ENCODE measurements at regions not wholly inside any gene's neighbourhood (a gene's known extent, or its start where the extent isn't known, plus 50 kb on each side); places are given as distances from the start of the nearest gene placed in this dataset.
A peak's percentile ranks its signal among the peaks of the same experiment; 100 is the strongest.
"Not testable (repeated sequence)": the region's sequence is repeated elsewhere in the genome, so short reads cannot be mapped to it uniquely, and the experiment has no call there.

DNA sequence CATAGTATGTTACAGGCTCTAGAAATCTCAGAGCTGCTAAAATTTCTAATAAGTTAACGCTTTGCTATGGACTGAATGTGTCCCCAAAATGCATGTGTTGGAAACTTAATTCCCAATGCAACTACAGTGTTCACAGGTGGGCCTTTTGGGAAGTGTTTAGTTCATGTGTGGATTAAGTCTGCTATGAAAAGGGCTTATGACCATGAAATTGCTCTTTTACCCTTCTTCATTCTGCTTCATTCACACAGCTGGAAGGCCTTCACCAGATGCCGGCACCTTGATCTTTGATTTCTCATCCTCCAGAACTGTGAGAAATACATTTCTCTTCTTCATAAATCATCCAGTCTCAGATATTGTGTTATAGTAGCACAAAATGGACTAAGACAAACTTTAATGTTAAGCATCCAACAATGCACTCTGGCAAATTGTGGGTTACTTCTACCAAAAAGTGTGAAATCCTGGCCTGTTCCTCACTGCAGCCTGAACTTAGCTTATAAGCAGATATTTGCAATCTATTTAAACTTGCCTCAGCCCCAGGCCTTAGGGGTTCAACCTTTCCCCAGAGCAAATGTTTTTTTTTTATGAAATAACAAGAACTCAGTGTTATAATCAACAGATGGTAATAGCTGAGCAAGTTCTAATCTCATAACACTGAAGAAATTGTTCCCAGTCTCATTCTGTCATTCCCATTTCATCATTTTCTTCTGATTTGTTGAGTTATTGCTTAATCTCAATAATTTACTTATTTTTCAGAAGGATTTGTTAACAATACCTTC, 523.6 kb downstream of the KIF20B start:
- no peak for DNase-seq (ENCODE audit: low spot score in 2 of 2)

DNA sequence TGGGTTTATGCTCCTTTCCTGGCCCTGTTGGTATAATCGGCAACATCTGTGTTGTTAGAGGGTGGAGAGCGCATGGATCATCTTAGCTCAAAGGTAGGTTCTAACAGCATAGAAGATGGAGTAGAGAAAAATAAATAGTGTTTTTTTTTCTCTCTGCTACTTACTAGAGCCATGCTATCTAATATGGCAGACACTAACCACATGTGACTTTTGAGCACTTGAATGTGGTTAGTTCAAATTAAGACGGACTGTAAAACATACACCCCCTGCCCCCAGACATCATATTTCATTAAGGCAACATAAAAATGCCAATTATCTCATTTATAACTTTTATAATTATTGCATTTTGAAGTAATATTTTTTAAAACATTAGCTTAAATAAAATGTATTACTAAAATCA, 525.1 kb downstream of the KIF20B start:
- H3K4me1 ChIP-seq = no peaks in the 10 kb centered on the region
- in situ Hi-C loops (cut with MboI; ENCODE audit: low sequenced_read_pairs) = no loop called here

More for the DNA sequence above, 523.6 kb downstream of the KIF20B start:
- H3K9me3 ChIP-seq = no peaks in the 10 kb centered on the region
- no peak overlapping the region for H3K4me3 ChIP-seq
- H3K4me1 ChIP-seq = no peaks in the 10 kb centered on the region
- in situ Hi-C loops (cut with MboI; ENCODE audit: low sequenced_read_pairs) = no loop called here
- H3K27me3 ChIP-seq (ENCODE audit: low read depth) = no peaks in the 10 kb centered on the region
- H3K36me3 ChIP-seq (replicated peaks) = no peaks in the 10 kb centered on the region

DNA sequence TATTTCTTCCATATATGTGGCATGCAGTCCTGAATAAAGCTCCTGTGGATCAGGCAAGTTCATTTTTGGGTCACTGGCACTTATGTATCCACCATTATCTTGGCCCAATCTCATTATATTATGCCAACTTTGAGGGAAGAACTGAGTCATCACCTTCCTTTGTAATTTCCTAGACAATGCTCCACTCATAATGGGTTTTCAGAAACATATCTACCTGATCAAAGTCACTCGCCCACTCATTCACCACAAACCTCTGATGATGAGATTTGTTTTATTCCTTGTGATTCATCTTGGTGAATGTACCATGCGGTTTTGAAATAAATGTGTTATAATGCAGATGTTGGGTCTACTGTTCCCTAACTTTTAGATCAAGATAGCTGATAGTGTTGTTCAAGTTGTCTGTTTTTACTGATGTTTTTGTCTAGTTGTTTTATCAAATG, 525.8 kb downstream of the KIF20B start:
- no peaks in the 10 kb centered on the region for H3K9me3 ChIP-seq
- DNase-seq (ENCODE audit: low spot score in 2 of 2) = peak in 1 of 2 experiments; percentile 5
- no peaks in the 10 kb centered on the region for H3K36me3 ChIP-seq (replicated peaks)
- no peaks in the 10 kb centered on the region for H3K4me1 ChIP-seq
- H3K4me3 ChIP-seq = no peak overlapping the region
- in situ Hi-C loops (cut with MboI; ENCODE audit: low sequenced_read_pairs) = no loop called here
- H3K27me3 ChIP-seq (ENCODE audit: low read depth) = no peaks in the 10 kb centered on the region

More for the DNA sequence above, 525.1 kb downstream of the KIF20B start:
- Histone ChIP-seq H3K36me3 (replicated peaks) (no peaks in the 10 kb centered on the region), H3K27me3 (ENCODE audit: low read depth) (no peaks in the 10 kb centered on the region), H3K9me3 (no peaks in the 10 kb centered on the region), H3K4me3 (no peak overlapping the region)
- DNase-seq (ENCODE audit: low spot score in 2 of 2) = no peak

DNA sequence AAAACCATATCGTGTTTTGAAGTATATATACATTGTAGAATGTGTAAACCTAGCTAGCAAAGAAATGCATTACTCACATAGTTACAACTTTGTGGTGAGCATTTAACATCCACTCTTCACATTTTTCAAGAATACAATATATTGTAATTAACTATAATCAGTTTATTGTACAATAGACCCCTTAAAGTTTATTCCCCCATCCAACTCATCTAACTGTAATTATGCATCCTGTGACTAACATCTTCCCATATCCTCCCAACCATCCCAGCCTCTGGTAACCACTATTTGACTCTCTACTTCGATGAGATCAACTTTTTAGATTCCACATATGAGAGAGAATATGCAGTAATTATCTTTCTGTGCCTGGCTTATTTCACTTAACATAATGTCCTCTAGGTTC, 526.4 kb downstream of the KIF20B start:
- H3K27me3 ChIP-seq (ENCODE audit: low read depth) = no peaks in the 10 kb centered on the region
- H3K4me3 ChIP-seq = no peak overlapping the region
- no peaks in the 10 kb centered on the region for H3K4me1 ChIP-seq
- H3K36me3 ChIP-seq (replicated peaks) = no peaks in the 10 kb centered on the region
- H3K9me3 ChIP-seq = no peaks in the 10 kb centered on the region
- in situ Hi-C loops (cut with MboI; ENCODE audit: low sequenced_read_pairs) = no loop called here
- DNase-seq (ENCODE audit: low spot score in 2 of 2) = no peak

DNA sequence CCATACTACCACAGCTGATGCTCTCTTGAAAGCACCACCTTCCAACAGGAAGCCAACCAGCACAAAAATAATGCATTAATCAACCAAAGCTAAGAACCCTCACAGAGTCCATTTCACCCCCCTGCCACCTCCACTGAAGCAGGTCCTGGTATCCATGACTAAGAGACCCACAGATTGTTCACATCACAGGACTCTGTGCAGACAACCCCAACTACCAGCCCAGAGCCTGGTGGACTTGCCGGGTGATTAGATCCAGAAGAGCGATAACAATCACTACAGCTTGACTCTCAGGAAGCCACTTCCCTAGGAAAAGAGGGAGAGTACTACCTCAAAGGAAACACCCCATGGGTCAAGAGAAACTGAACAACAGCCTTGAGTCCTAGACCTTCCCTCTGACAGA, 528.1 kb downstream of the KIF20B start:
- Histone ChIP-seq H3K36me3 (replicated peaks) (no peaks in the 10 kb centered on the region), H3K4me1 (no peaks in the 10 kb centered on the region), H3K4me3 (no peak overlapping the region), H3K27me3 (ENCODE audit: low read depth) (no peaks in the 10 kb centered on the region), H3K9me3 (no peaks in the 10 kb centered on the region)
- in situ Hi-C loops (cut with MboI; ENCODE audit: low sequenced_read_pairs) = no loop called here
- no peak for DNase-seq (ENCODE audit: low spot score in 2 of 2)

DNA sequence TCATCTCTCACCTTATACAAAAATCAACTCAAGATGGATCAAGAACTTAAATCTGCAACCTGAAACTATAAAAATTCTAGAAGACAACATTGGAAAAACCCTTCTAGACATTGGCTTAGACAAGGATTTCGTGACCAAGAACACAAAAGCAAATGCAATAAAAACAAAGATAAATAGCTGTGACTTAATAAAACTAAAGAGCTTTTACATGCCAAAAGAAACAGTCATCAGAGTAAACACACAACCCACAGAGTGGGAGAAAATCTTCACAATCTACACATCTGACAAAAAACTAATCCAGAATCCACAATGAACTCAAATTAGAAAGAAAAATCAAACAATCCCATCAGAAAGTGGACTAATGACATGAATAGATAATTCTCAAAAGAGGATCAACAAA, 532.4 kb downstream of the KIF20B start:
- DNase-seq (ENCODE audit: low spot score in 2 of 2); H3K27me3 ChIP-seq (ENCODE audit: low read depth); H3K4me1 ChIP-seq; H3K9me3 ChIP-seq; H3K36me3 ChIP-seq (replicated peaks); in situ Hi-C loops (cut with MboI; ENCODE audit: low sequenced_read_pairs); H3K4me3 ChIP-seq: not testable (repeated sequence)

DNA sequence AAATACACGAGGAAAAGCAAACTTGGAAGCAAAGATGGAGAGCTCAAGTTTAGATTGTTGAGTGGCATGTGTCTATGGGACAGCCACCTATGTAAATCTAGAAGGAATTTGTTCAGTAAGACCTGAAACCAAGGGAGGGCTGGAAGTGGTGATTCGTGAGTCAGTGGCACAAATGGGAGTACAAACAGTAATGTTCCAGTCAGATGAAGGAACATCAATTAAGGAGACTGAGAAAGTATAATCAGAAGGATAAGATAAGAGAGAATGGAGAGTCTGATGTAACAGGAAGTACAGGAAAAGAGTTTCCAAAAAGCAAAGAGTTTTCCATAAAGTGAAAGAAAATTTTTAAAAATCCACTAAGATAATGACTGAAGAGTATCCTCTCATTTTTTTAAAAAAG, 544.2 kb downstream of the KIF20B start:
- Histone ChIP-seq H3K9me3 (no peaks in the 10 kb centered on the region), H3K4me3 (no peak overlapping the region), H3K27me3 (ENCODE audit: low read depth) (no peaks in the 10 kb centered on the region), H3K4me1 (no peaks in the 10 kb centered on the region), H3K36me3 (replicated peaks) (no peaks in the 10 kb centered on the region)
- DNase-seq (ENCODE audit: low spot score in 2 of 2) = no peak
- in situ Hi-C loops (cut with MboI; ENCODE audit: low sequenced_read_pairs) = no loop called here

DNA sequence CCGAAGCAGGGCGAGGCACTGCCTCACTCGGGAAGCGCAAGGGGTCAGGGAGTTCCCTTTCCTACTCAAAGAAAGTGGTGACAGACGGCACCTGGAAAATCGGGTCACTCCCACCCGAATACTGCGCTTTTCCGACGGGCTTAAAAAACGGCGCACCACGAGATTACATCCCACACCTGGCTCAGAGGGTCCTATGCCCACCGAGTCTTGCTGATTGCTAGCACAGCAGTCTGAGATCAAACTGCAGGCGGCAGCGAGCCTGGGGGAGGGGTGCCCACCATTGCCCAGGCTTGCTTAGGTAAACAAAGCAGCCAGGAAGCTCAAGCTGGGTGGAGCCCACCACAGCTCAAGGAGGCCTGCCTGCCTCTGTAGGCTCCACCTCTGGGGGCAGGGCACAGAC, 549.4 kb downstream of the KIF20B start:
- in situ Hi-C loops (cut with MboI; ENCODE audit: low sequenced_read_pairs); H3K9me3 ChIP-seq; H3K4me1 ChIP-seq; H3K4me3 ChIP-seq; H3K27me3 ChIP-seq (ENCODE audit: low read depth); DNase-seq (ENCODE audit: low spot score in 2 of 2); H3K36me3 ChIP-seq (replicated peaks): not testable (repeated sequence)

DNA sequence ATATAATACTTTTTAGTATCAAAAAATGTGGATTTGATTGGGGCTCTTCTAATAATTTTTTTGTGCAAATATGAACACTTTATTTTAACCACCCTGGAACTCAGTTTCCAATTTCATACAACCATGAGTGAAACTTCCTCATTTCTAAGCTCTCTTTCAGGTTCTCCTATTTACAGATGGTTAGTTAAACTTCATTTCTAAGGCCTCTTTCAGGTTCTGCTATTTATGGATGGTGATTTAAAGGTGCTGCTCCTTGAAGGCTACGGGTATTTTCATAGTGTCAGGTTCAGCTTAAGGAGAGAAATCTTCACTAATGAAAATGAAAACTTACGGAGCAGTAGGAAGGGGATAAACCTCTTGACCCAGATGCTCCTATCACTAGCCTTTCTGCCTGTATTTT, 568.3 kb downstream of the KIF20B start:
- H3K9me3 ChIP-seq = no peaks in the 10 kb centered on the region
- H3K36me3 ChIP-seq (replicated peaks) = no peaks in the 10 kb centered on the region
- no peak for DNase-seq (ENCODE audit: low spot score in 2 of 2)
- no peaks in the 10 kb centered on the region for H3K4me1 ChIP-seq
- H3K4me3 ChIP-seq = no peak overlapping the region
- no peaks in the 10 kb centered on the region for H3K27me3 ChIP-seq (ENCODE audit: low read depth)
- in situ Hi-C loops (cut with MboI; ENCODE audit: low sequenced_read_pairs) = no loop called here

DNA sequence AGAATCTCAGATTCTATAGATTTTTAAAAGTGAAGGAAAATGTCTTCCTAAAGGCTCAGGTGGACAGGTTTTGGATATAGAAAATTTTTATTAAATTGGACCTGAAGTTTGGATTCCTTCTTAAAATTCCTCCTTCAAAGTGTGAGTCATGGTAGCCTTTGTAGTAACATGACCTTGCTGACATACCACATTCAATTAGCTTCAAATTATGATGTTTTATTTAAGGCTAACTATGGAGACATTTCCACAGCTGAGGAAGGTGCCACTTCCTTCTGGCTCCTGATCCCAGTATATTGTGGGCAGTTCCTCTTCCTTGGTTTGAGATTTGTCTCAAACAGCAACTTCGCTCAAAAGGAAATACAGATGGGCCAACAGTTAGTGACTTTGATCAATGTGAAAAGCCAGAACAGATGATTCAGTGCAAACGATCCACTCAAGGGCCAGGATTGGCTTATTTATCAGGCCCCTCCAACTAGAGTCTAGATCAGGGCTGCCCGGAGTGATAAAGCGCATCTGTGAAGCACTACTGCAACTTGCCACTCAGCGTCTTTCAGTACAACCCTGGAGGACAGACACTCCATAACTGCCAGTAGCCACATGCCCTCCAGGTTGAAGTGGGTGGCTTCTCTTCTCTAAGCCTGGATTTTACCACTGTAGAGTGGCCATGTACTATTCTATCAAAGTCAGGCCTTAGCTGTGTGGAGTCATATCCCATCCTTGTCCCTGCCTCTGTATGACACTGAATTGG, 573.5 kb downstream of the KIF20B start:
- no peak for DNase-seq (ENCODE audit: low spot score in 2 of 2)
- H3K4me3 ChIP-seq = no peak overlapping the region
- no peaks in the 10 kb centered on the region for H3K36me3 ChIP-seq (replicated peaks)
- H3K27me3 ChIP-seq (ENCODE audit: low read depth) = no peaks in the 10 kb centered on the region
- in situ Hi-C loops (cut with MboI; ENCODE audit: low sequenced_read_pairs) = no loop called here
- H3K9me3 ChIP-seq = no peaks in the 10 kb centered on the region
- no peaks in the 10 kb centered on the region for H3K4me1 ChIP-seq

DNA sequence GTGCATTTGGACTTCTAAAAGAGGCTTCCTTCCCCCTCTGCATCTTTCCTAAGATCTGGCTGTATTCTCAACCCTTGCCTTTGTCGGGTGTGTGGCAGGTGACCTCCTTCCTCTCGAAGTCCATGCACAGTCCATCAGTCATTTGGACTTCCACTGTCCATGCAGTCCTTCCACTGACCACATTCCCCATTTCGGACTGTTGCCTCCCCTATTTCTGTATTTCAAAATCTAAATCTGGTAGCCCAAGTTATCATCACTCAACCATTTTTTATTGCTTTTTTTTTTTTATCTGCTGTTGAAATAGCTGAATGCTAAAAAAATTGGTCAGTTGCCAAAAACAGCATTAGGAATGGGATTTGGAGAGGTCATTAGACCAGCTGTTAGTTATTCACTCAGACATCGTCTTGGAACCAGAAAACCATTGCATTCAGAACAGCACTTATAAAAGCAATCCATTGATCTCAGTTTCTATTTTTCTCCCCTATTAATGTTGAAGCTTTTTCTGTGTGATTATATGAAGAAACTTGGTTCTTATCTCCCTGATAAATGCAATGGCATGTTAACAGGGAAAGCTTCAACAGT, 575.6 kb downstream of the KIF20B start:
- in situ Hi-C loops (cut with MboI; ENCODE audit: low sequenced_read_pairs) = no loop called here
- DNase-seq (ENCODE audit: low spot score in 2 of 2) = no peak

DNA sequence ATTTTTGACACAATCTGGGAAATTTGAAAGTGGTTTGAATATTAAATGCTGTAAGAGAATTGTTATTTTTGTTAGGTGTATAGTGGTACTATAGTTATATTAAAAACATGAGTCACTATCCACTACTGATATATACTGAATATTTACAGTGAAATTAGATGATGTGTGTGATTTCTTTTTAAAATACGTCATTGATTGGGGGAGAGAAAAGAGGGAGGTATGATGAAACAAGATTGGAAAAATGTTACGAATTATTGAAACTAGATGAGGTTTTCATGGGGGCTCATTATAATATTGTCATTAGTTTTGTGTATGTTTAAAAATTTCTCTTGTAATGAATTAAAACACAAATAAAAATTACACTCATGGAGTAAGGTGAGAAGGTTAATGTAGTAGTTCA, 571.4 kb downstream of the HTR7 start:
- no peak for DNase-seq (ENCODE audit: low spot score in 2 of 2)
- Histone ChIP-seq H3K36me3 (replicated peaks) (no peaks in the 10 kb centered on the region), H3K4me3 (no peak overlapping the region), H3K9me3 (no peaks in the 10 kb centered on the region), H3K4me1 (no peaks in the 10 kb centered on the region), H3K27me3 (ENCODE audit: low read depth) (no peaks in the 10 kb centered on the region)
- in situ Hi-C loops (cut with MboI; ENCODE audit: low sequenced_read_pairs) = no loop called here

More for the DNA sequence above, 575.6 kb downstream of the KIF20B start:
- no peaks in the 10 kb centered on the region for H3K36me3 ChIP-seq (replicated peaks)
- H3K27me3 ChIP-seq (ENCODE audit: low read depth) = no peaks in the 10 kb centered on the region
- H3K4me1 ChIP-seq = no peaks in the 10 kb centered on the region
- H3K9me3 ChIP-seq = no peaks in the 10 kb centered on the region
- no peak overlapping the region for H3K4me3 ChIP-seq

DNA sequence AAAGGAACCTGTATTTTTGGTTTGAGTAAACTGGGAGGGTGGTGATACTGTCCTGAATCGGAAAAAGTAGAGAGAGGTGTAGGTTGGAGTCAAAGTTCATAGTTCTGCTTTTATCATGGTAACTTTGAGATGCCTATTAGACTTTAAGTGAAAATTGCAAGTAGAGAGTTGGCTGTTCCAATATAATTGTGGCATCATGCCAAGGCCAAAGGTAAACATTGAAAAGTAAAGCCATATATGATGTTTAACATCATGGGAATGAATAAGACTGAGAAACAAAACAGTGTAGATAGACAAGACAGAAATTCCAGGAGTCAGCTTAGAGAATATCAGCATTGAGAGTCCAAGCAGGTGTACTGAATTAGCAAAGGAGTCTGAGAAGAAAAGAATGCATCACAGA, 570.9 kb downstream of the HTR7 start:
- Histone ChIP-seq H3K27me3 (ENCODE audit: low read depth) (no peaks in the 10 kb centered on the region), H3K4me3 (no peak overlapping the region), H3K4me1 (no peaks in the 10 kb centered on the region), H3K36me3 (replicated peaks) (no peaks in the 10 kb centered on the region), H3K9me3 (no peaks in the 10 kb centered on the region)
- DNase-seq (ENCODE audit: low spot score in 2 of 2) = no peak
- in situ Hi-C loops (cut with MboI; ENCODE audit: low sequenced_read_pairs) = no loop called here

DNA sequence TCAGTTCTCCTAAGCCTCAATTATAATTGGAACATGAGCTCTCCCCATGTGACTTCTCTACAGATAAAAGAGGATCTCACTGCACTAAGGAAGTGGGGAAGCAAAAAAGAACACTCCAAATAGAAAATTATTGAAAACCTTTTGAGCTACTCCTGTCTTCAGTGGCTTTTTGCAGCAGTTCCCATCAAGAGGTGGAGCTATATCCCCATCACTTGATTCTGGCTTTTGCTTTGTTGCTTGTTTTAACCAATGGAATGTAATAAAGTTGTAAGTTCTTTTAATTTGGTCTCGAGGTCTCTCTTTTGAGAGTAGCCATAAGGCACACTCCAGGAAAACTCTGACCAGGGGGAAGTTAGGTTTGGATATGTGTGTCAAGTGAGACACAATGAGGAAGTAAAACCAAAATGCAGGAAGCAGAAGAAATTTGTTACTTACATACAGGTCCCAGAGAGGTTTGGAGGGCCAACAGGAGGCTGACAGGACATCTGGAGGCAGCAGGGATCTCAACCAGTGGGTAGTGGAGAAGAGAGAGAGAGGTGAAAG, 569.4 kb downstream of the HTR7 start:
- no peak for DNase-seq (ENCODE audit: low spot score in 2 of 2)
- Histone ChIP-seq H3K36me3 (replicated peaks) (no peaks in the 10 kb centered on the region), H3K4me1 (no peaks in the 10 kb centered on the region), H3K4me3 (no peak overlapping the region), H3K9me3 (no peaks in the 10 kb centered on the region), H3K27me3 (ENCODE audit: low read depth) (no peaks in the 10 kb centered on the region)
- in situ Hi-C loops (cut with MboI; ENCODE audit: low sequenced_read_pairs) = no loop called here

Data from HAP-1 (cell line).